ENCODE measurements at regions not wholly inside any gene's neighbourhood (a gene's known extent, or its start where the extent isn't known, plus 50 kb on each side); places are given as distances from the start of the nearest gene placed in this dataset.

GRCh38 chr5:92749943-92750342, 831.1 kb downstream of the NR2F1-AS1 start:
- 12% methylated on average over 1 of the region's 1 CpG for WGBS, 2 donors
- FAIRE-seq, result no peak

GRCh38 chr5:92748072-92748676, 832.8 kb downstream of the NR2F1-AS1 start:
- 46 to 68% methylated on average over 1 of the region's 1 CpG for WGBS, 2 donors
- no peak overlapping the region for H3K27ac ChIP-seq
- H3K27me3 ChIP-seq, result no peaks in the 10 kb centered on the region
- no peaks in the 10 kb centered on the region for H3K4me1 ChIP-seq
- FAIRE-seq (no peak), ATAC-seq (no peak), DNase-seq (no peak)
- TF ChIP-seq CTCF (IDR thresholded peaks at IDR 0.05), result no peak
- H3K4me3 ChIP-seq, result no peak overlapping the region
- H3K9me3 ChIP-seq, result no peaks in the 10 kb centered on the region
- intact Hi-C loops (cut with DNase I), result no loop called here
- no peaks in the 10 kb centered on the region for H3K36me3 ChIP-seq

More at GRCh38 chr5:92749943-92750342, 831.1 kb downstream of the NR2F1-AS1 start:
- no peak for TF ChIP-seq CTCF (IDR thresholded peaks at IDR 0.05)
- H3K4me3 ChIP-seq, result no peak overlapping the region
- H3K27me3 ChIP-seq, result no peaks in the 10 kb centered on the region
- no peaks in the 10 kb centered on the region for H3K36me3 ChIP-seq
- intact Hi-C loops (cut with DNase I), result no loop called here
- H3K4me1 ChIP-seq, result no peaks in the 10 kb centered on the region
- DNase-seq (no peak), ATAC-seq (no peak)
- H3K9me3 ChIP-seq, result no peaks in the 10 kb centered on the region
- no peak overlapping the region for H3K27ac ChIP-seq

- no peaks in the 10 kb centered on the region for H3K9me3 ChIP-seq
Measured at GRCh38 chr5:92741906-92742305, 839.1 kb downstream of the NR2F1-AS1 start.

GRCh38 chr5:92734211-92734940, 846.6 kb downstream of the NR2F1-AS1 start:
- Histone ChIP-seq H3K9me3 (no peaks in the 10 kb centered on the region), H3K27me3 (no peaks in the 10 kb centered on the region), H3K27ac (no peak overlapping the region), H3K36me3 (no peaks in the 10 kb centered on the region), H3K4me3 (no peak overlapping the region), H3K4me1 (no peaks in the 10 kb centered on the region)
- no peak for TF ChIP-seq CTCF (IDR thresholded peaks at IDR 0.05)
- 67 to 75% methylated on average over 2 of the region's 2 CpGs for WGBS, 2 donors
- ATAC-seq (no peak), FAIRE-seq (no peak), DNase-seq (no peak)
- intact Hi-C loops (cut with DNase I), result no loop called here

More at GRCh38 chr5:92741906-92742305, 839.1 kb downstream of the NR2F1-AS1 start:
- Histone ChIP-seq H3K27ac (no peak overlapping the region), H3K4me3 (no peak overlapping the region), H3K36me3 (no peaks in the 10 kb centered on the region), H3K4me1 (no peaks in the 10 kb centered on the region), H3K27me3 (no peaks in the 10 kb centered on the region)
- FAIRE-seq (no peak), DNase-seq (no peak), ATAC-seq (no peak)
- intact Hi-C loops (cut with DNase I), result no loop called here
- WGBS, 2 donors, result 36 to 39% methylated on average over 2 of the region's 2 CpGs
- no peak for TF ChIP-seq CTCF (IDR thresholded peaks at IDR 0.05)

- FAIRE-seq (no peak), DNase-seq (no peak), ATAC-seq (no peak)
- WGBS, 2 donors, result 40 to 75% methylated on average over 1 of the region's 1 CpG
- TF ChIP-seq CTCF (IDR thresholded peaks at IDR 0.05), result no peak
- Histone ChIP-seq H3K36me3 (no peaks in the 10 kb centered on the region), H3K4me3 (no peak overlapping the region), H3K27ac (no peak overlapping the region), H3K27me3 (no peaks in the 10 kb centered on the region), H3K4me1 (no peaks in the 10 kb centered on the region), H3K9me3 (no peaks in the 10 kb centered on the region)
- intact Hi-C loops (cut with DNase I), result no loop called here
Measured at GRCh38 chr5:92730486-92730885, 850.5 kb downstream of the NR2F1-AS1 start.
